PC-9 (cell line): ENCODE measurements at regions not wholly inside any gene's neighbourhood (a gene's known extent, or its start where the extent isn't known, plus 50 kb on each side); places are given as distances from the start of the nearest gene placed in this dataset.

ENCODE experiments used
- EZH2 ChIP-seq: fragments of 200-600 bp; sonication (generic); IDR thresholded peaks from 2 replicates; pipeline ENCODE4 v1.8.0; 2017; ENCODE audit warnings: antibody characterized with exemption, low read depth
- TF ChIP-seq, protein P1 (sequence below): fragments of 200-600 bp; sonication (generic); conservative IDR thresholded peaks from 2 replicates; pipeline ENCODE4 v1.6.1; 2017; ENCODE audit warnings: mixed run types, antibody characterized with exemption, mild to moderate bottlenecking, moderate library complexity

DNA sequence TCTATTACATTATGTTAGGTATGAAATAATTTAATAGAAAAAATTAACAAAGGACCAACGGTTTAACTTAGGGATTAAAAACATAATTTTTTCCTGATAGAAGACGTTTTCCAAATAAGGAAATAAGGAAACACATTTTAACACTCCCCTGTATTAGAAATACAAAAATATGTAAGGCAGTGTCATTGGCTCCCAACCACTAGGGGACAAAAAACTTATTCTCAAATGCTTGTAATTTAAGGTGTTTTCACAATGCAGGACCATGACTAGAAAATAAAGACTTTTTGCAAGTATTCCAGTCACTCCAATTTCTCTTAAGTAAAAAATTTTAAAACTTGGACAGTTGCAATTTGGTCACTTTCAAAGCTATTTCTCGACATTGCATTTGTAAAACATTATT lies 98.8 kb upstream of the ODAD2 start:
- no peak for TF ChIP-seq EZH2
- TF ChIP-seq, protein P1, sequence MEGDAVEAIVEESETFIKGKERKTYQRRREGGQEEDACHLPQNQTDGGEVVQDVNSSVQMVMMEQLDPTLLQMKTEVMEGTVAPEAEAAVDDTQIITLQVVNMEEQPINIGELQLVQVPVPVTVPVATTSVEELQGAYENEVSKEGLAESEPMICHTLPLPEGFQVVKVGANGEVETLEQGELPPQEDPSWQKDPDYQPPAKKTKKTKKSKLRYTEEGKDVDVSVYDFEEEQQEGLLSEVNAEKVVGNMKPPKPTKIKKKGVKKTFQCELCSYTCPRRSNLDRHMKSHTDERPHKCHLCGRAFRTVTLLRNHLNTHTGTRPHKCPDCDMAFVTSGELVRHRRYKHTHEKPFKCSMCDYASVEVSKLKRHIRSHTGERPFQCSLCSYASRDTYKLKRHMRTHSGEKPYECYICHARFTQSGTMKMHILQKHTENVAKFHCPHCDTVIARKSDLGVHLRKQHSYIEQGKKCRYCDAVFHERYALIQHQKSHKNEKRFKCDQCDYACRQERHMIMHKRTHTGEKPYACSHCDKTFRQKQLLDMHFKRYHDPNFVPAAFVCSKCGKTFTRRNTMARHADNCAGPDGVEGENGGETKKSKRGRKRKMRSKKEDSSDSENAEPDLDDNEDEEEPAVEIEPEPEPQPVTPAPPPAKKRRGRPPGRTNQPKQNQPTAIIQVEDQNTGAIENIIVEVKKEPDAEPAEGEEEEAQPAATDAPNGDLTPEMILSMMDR = no peak
